HCT116 (cell line): ENCODE measurements at regions not wholly inside any gene's neighbourhood (a gene's known extent, or its start where the extent isn't known, plus 50 kb on each side); places are given as distances from the start of the nearest gene placed in this dataset.

Experiments used
- ATF3 ChIP-seq: IDR thresholded peaks from 2 replicates; pipeline ENCODE4 v1.6.1; 2012
- CTCF ChIP-seq, 3 experiments: fragments of 200-600 bp in 1 of 3; sonication (generic) in 1 of 3; IDR thresholded peaks in 2 of 3; conservative IDR thresholded peaks in 1 of 3; 2 replicates each; pipeline ENCODE4 v1.5.1; 2012 to 2017; ENCODE audit warnings: low read depth in 2 of 3, low read length in 2 of 3, antibody characterized with exemption in 1 of 3, borderline replicate concordance in 1 of 3, control low read depth in 1 of 3, mild to moderate bottlenecking in 1 of 3, mixed read lengths in 1 of 3, mixed run types in 1 of 3, moderate library complexity in 1 of 3; ENCODE audit not compliant: insufficient read depth in 1 of 3
- REST ChIP-seq: IDR thresholded peaks from 2 replicates; pipeline ENCODE4 v1.6.1; 2012; ENCODE audit warnings: low read depth

- no peak for TF ChIP-seq CTCF (IDR thresholded peaks at IDR 0.05 in 2 of 3, conservative IDR thresholded peaks at IDR 0.05 in 1 of 3; ENCODE audit: borderline replicate concordance in 1 of 3, insufficient read depth in 1 of 3, low read depth in 2 of 3, low read length in 2 of 3)
- TF ChIP-seq ATF3: no peak
- TF ChIP-seq REST: no peak
These were observed 1067.0 kb upstream of the MAP3K7 start for GRCh38 chr6:91653895-91654294.
